ENCODE measurements at regions not wholly inside any gene's neighbourhood (a gene's known extent, or its start where the extent isn't known, plus 50 kb on each side); places are given as distances from the start of the nearest gene placed in this dataset.

DNA sequence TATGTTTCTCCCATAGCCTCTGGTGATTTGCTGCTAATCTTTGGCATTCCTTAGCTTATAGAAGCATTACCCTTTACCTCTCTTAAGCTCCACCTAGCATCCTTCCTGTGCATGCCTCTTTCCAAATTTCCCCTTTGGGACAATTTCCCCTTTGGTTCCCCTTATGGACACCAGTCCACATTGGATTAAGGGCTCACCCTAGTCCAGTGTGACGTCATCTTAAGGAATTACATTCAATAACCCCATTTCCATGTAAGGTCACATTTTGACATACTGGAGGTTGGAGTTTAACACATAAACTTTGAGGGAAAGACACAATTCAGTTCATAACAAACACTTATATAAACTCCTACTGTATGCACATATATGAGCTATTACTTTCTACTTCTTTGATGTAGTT lies 916.6 kb downstream of the SLC4A3 start:
- no peak for TF ChIP-seq CTCF (IDR thresholded peaks at IDR 0.05; ENCODE audit: unreplicated experiment)
- Mint-ChIP-seq H3K36me3 (ENCODE audit: insufficient read depth) (peaks cover 1% of the 10 kb centered on the region), H3K27ac (no peak overlapping the region), H3K4me1 (ENCODE audit: low read depth) (peaks cover 2% of the 10 kb centered on the region), H3K27me3 (peaks cover 6% of the 10 kb centered on the region), H3K4me3 (ENCODE audit: low read depth) (no peak overlapping the region), H3K9me3 (ENCODE audit: low read depth) (peaks cover 11% of the 10 kb centered on the region)
- no peak for DNase-seq (ENCODE audit: low spot score, unreplicated experiment)

DNA sequence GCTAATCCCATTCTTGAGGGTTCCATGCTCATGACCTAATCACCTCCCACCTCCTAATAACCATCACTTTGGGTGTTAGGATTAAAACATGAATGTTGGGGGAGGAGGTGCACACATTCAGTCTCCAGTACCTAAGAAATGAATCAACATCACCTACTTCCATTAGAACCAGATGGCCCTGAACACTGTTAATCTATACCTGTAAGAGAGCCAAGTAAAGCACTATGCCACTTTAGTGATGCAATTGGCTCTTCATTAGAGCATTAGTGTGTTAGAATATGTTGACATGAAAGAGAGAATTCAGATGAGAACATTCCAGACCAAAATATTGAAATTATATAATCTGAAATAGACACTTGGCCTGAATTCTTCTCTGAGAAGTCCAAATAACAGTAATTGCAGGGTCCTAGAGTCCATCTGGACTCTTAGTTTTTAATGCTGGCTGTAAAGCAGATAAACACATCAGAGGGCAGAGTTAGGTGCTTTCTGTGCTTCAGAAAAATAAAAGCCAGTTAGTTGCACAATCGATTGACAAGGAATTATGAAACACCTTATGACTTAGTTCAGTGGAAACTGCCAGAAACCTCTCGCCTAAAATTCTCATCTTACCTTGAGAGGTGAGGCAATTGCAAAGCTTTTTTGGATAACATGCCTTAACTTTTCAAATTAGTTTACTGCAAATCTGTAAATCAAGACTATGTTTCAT lies 923.7 kb downstream of the SLC4A3 start:
- Mint-ChIP-seq H3K27me3 (peaks cover 6% of the 10 kb centered on the region), H3K27ac (no peak overlapping the region), H3K36me3 (ENCODE audit: insufficient read depth) (no peaks in the 10 kb centered on the region), H3K9me3 (ENCODE audit: low read depth) (no peaks in the 10 kb centered on the region), H3K4me3 (ENCODE audit: low read depth) (no peak overlapping the region), H3K4me1 (ENCODE audit: low read depth) (no peaks in the 10 kb centered on the region)
- TF ChIP-seq CTCF (IDR thresholded peaks at IDR 0.05; ENCODE audit: unreplicated experiment): no peak
- no peak for DNase-seq (ENCODE audit: low spot score, unreplicated experiment)

DNA sequence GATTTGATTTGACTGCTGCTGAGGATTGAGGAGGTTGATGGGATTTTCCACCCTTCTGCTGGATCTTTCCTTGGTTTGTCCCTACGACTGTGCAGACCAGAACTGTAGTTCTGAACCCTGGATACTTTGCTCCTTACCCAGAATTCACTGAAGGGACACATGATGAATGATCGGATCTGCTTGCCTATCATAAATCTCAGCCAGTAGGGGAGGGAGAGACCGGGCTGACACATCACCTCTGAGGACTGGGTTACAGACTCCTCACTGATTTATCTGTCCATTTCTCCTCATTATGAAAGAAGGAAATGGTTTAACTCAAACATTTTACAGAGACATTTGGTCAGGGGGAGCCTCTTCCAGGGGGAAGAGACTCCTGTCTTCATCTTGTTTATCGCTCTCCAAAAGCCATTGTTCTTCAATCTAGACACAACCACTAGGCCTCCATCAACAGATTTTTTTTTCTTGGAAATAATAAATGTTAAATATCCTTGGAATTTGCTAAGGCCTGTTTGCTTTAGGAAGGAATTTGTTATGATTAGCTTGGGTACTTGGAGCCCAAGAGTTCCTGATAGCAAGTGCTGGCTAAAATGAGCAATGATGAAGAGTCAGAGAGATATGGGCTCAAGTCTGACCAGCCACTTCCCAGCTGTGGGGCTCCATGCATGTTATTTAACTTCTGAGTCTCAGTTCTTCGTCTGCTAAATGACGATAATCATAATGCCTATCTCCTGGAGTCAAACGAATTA lies 925.5 kb downstream of the SLC4A3 start:
- no peaks in the 10 kb centered on the region for H3K27me3 Mint-ChIP-seq
- no peaks in the 10 kb centered on the region for H3K4me1 Mint-ChIP-seq (ENCODE audit: low read depth)

DNA sequence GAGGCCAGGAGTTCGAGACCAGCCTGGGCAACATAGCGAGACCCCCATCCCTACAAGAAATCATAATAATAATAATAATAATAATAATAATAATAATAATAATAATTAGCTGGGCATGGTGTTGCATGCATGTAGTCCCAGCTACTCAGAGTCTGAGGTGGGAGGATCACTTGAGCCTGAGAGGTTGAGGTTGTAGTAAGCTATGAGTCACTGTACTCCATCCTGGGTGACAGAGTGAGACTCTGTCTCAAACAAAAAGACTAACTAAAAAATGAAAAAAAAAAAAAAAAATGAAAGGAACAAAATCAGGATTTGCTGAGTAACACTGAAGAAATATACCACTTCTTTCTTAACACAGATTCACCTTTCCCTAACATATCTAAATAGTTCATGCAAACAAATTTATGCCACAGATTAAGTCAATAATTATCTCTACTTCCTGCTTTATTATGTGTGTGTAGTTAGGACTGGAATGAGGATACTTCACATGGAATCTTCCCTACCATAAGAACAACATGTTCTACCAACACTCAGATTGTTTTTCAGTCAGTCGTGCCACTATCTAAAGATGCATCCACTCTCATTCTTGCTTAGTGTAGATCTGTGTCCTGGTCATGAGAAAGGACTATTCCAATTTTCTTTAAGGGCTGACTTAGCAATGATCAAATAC lies 928.7 kb downstream of the SLC4A3 start:
- no peaks in the 10 kb centered on the region for H3K36me3 Mint-ChIP-seq (ENCODE audit: insufficient read depth)
- H3K27me3 Mint-ChIP-seq: no peaks in the 10 kb centered on the region
- no peak overlapping the region for H3K4me3 Mint-ChIP-seq (ENCODE audit: low read depth)
- no peaks in the 10 kb centered on the region for H3K4me1 Mint-ChIP-seq (ENCODE audit: low read depth)
- H3K9me3 Mint-ChIP-seq (ENCODE audit: low read depth): peaks cover 3% of the 10 kb centered on the region
- H3K27ac Mint-ChIP-seq: no peak overlapping the region
- TF ChIP-seq CTCF (IDR thresholded peaks at IDR 0.05; ENCODE audit: unreplicated experiment): no peak
- DNase-seq (ENCODE audit: low spot score, unreplicated experiment): no peak

More for the DNA sequence above, 925.5 kb downstream of the SLC4A3 start:
- no peaks in the 10 kb centered on the region for H3K36me3 Mint-ChIP-seq (ENCODE audit: insufficient read depth)
- DNase-seq (ENCODE audit: low spot score, unreplicated experiment): no peak
- H3K9me3 Mint-ChIP-seq (ENCODE audit: low read depth): no peaks in the 10 kb centered on the region
- TF ChIP-seq CTCF (IDR thresholded peaks at IDR 0.05; ENCODE audit: unreplicated experiment): no peak
- H3K4me3 Mint-ChIP-seq (ENCODE audit: low read depth): no peak overlapping the region
- H3K27ac Mint-ChIP-seq: no peak overlapping the region

DNA sequence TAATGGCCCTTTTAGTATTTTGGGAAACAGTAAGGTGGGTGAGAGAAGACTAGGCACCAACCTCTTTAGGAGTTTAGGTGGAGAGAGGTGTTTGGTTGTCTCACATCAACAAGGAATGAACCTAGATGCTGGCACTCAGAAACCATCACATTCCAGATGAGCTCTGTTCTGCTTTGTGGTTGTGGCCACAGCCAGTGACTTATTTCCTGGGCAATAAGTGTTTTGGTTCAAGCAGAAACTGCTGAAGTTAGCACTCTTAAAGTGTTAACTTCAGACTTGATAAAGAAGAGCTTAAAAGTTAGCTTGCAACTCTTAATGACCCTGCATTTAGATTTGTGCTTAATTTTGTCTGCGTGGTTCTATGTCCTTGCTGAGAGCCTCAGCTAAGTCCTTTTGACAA lies 929.2 kb downstream of the SLC4A3 start:
- Mint-ChIP-seq H3K4me1 (ENCODE audit: low read depth) (no peaks in the 10 kb centered on the region), H3K36me3 (ENCODE audit: insufficient read depth) (no peaks in the 10 kb centered on the region), H3K9me3 (ENCODE audit: low read depth) (peaks cover 4% of the 10 kb centered on the region), H3K27ac (no peak overlapping the region), H3K27me3 (no peaks in the 10 kb centered on the region), H3K4me3 (ENCODE audit: low read depth) (no peak overlapping the region)
- TF ChIP-seq CTCF (IDR thresholded peaks at IDR 0.05; ENCODE audit: unreplicated experiment): no peak
- DNase-seq (ENCODE audit: low spot score, unreplicated experiment): no peak
